Right atrium auricular region (tissue), 2 donors: ENCODE measurements at regions not wholly inside any gene's neighbourhood (a gene's known extent, or its start where the extent isn't known, plus 50 kb on each side); places are given as distances from the start of the nearest gene placed in this dataset.

Experiments
- DNase-seq: peaks from one replicate; pipeline ENCODE4 v3.0.0-alpha.2; 2019; ENCODE audit warnings: low spot score
- H3K27ac ChIP-seq, 2 donors: fragments of 200-600 bp; sonication (generic); 1 replicate in 1 of 2; 2 replicates in 1 of 2; pipeline ENCODE4 v1.5.1; 2016 to 2019
- H3K27me3 ChIP-seq, 2 donors: fragments of 200-600 bp; sonication (generic); one replicate each; pipeline versions ENCODE4 v1.5.1 to v1.6.0; 2017 to 2019
- H3K36me3 ChIP-seq: fragments of 200-600 bp; sonication (generic); one replicate; pipeline ENCODE4 v1.5.1; 2016
- H3K4me1 ChIP-seq, 2 donors: fragments of 200-600 bp; sonication (generic); one replicate each; pipeline versions ENCODE4 v1.5.1 to v1.6.0; 2017 to 2019
- H3K4me3 ChIP-seq, 2 donors: fragments of 200-600 bp; sonication (generic); 1 replicate in 1 of 2; 2 replicates in 1 of 2; pipeline ENCODE4 v1.5.1; 2017 to 2019; ENCODE audit warnings: mild to moderate bottlenecking in 1 of 2, moderate library complexity in 1 of 2
- H3K9me3 ChIP-seq, 2 donors: fragments of 200-600 bp; sonication (generic); one replicate each; pipeline ENCODE4 v1.5.1; 2019
- CTCF ChIP-seq, 2 donors: fragments of 200-600 bp; sonication (generic); IDR thresholded peaks; one replicate each; pipeline ENCODE4 v1.5.1; 2019; ENCODE audit warnings: antibody characterized with exemption in 2 of 2

GRCh38 chr7:156151658-156152057 lies 339.4 kb upstream of the SHH start:
- no peaks in the 10 kb centered on the region for H3K4me1 ChIP-seq
- H3K9me3 ChIP-seq, result no peaks in the 10 kb centered on the region
- no peak for DNase-seq
- TF ChIP-seq CTCF (IDR thresholded peaks at IDR 0.05), result no peak
- no peak overlapping the region for H3K27ac ChIP-seq
- no peaks in the 10 kb centered on the region for H3K27me3 ChIP-seq
- H3K4me3 ChIP-seq, result no peak overlapping the region
- no peaks in the 10 kb centered on the region for H3K36me3 ChIP-seq

GRCh38 chr7:156151078-156151477 lies 338.8 kb upstream of the SHH start:
- Histone ChIP-seq H3K4me3 (no peak overlapping the region), H3K27ac (no peak overlapping the region), H3K36me3 (no peaks in the 10 kb centered on the region), H3K9me3 (no peaks in the 10 kb centered on the region), H3K4me1 (no peaks in the 10 kb centered on the region), H3K27me3 (no peaks in the 10 kb centered on the region)
- peak; percentile 38 for DNase-seq
- TF ChIP-seq CTCF (IDR thresholded peaks at IDR 0.05), result no peak

DNA sequence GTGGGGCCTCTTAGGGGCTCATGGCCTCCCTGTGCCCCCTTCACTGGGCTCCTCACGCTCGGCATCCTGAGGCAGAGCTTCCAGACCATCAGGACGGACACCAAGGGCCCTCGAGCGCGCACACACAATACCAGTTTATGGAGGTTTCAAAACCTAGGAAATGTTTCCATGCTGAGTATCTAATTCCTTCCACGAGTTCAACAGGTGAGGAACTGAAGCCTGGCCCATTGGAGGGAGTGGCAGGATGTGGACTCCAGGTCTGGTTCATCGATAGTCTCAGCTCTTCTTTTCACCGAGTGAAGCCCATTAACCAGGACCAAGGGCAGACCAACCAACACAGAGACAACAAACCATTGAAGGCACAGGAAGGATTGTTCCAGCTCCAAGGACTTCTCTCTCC lies 336.7 kb upstream of the SHH start:
- Histone ChIP-seq H3K27ac (no peak overlapping the region), H3K27me3 (no peaks in the 10 kb centered on the region), H3K4me3 (no peak overlapping the region), H3K4me1 (no peaks in the 10 kb centered on the region), H3K36me3 (no peaks in the 10 kb centered on the region), H3K9me3 (no peaks in the 10 kb centered on the region)
- DNase-seq, result no peak
- no peak for TF ChIP-seq CTCF (IDR thresholded peaks at IDR 0.05)

DNA sequence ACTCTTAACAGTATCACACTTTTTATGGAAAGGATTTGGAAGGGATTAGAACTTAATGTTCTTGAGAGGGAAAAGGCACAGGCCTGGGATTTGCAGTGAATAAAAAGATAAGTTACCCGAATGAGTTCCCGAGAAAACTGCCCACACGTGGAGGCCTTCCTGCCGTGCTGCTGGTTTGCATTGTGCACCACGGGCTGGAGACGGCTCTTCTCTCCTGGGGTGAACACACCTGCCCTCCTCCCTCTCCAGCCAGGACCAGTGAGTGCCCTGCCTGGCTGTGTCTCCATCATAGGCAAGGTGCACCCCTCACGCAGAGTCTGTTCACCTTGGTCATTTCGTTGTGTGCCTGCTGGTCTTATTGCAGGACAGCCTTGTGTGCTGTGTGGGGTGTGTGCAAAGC lies 336.3 kb upstream of the SHH start:
- no peak overlapping the region for H3K27ac ChIP-seq
- no peak overlapping the region for H3K4me3 ChIP-seq
- no peak for DNase-seq
- H3K36me3 ChIP-seq, result no peaks in the 10 kb centered on the region
- no peaks in the 10 kb centered on the region for H3K27me3 ChIP-seq
- TF ChIP-seq CTCF (IDR thresholded peaks at IDR 0.05), result no peak
- H3K4me1 ChIP-seq, result no peaks in the 10 kb centered on the region
- H3K9me3 ChIP-seq, result no peaks in the 10 kb centered on the region

DNA sequence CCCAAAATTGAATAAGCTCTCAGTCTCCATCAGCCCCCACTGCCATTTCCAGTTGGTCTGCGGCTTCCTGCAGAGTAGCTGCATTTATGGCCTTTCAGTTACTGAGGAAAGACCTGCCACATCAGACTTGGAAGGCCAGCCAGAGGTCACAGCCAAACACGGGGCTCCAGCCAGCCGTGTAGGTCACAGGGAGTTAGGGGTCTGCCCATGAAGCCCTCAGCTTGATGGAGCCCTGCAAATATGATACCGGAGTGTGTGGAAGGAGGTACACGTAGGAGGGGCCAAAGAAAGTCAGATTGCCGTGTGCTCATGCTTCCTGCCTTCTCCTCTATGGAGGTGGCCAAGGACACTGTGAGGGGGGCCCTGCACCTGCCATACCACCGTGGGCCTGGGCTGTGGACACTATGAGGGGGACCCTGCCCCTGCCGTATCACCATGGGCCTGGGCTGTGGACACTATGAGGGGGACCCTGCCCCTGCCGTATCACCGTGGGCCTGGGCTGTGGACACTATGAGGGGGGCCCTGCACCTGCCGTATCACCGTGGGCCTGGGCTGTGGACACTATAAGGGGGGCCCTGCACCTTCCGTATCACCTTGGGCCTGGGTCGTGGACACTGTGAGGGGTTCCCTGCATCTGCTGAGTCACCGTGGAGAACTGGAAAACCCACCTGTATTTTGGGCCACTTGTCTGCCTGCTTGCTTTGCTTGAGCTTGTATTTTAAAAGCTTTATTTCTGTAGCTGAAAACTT lies 335.7 kb upstream of the SHH start:
- Histone ChIP-seq H3K9me3 (no peaks in the 10 kb centered on the region), H3K27ac (no peak overlapping the region), H3K27me3 (no peaks in the 10 kb centered on the region), H3K36me3 (no peaks in the 10 kb centered on the region), H3K4me3 (no peak overlapping the region), H3K4me1 (no peaks in the 10 kb centered on the region)
- no peak for DNase-seq
- no peak for TF ChIP-seq CTCF (IDR thresholded peaks at IDR 0.05)

GRCh38 chr7:156147104-156147503 lies 334.8 kb upstream of the SHH start:
- Histone ChIP-seq H3K27me3 (no peaks in the 10 kb centered on the region), H3K36me3 (no peaks in the 10 kb centered on the region), H3K4me1 (no peaks in the 10 kb centered on the region), H3K9me3 (no peaks in the 10 kb centered on the region), H3K4me3 (no peak overlapping the region), H3K27ac (no peak overlapping the region)
- DNase-seq, result no peak
- TF ChIP-seq CTCF (IDR thresholded peaks at IDR 0.05), result no peak
